ENCODE measurements at regions not wholly inside any gene's neighbourhood (a gene's known extent, or its start where the extent isn't known, plus 50 kb on each side); places are given as distances from the start of the nearest gene placed in this dataset.

- H3K9ac ChIP-seq (ENCODE audit: low read length): no peak overlapping the region
- H3K27ac ChIP-seq (ENCODE audit: low read length in 2 of 2): no peak overlapping the region
- H3K79me2 ChIP-seq (ENCODE audit: control insufficient read depth, insufficient read depth, low read length): no peaks in the 10 kb centered on the region
- peaks cover 0 to 3% (median 0%) of the 10 kb centered on the region in 4 experiments for H3K27me3 ChIP-seq (replicated peaks in 1 of 4; ENCODE audit: control extremely low read depth in 1 of 4, control insufficient read depth in 3 of 4, insufficient read depth in 4 of 4, low read length in 3 of 4)
- Mint-ChIP-seq H3K4me1 (no peaks in the 10 kb centered on the region), H3K27me3 (no peaks in the 10 kb centered on the region), H3K27ac (no peak overlapping the region), H3K4me3 (no peak overlapping the region), H3K9me3 (ENCODE audit: insufficient read depth) (no peaks in the 10 kb centered on the region)
- peaks cover 0 to 7% (median 0%) of the 10 kb centered on the region in 3 donors for H3K9me3 ChIP-seq (ENCODE audit: control extremely low read depth in 1 of 3, control insufficient read depth in 2 of 3, insufficient read depth in 1 of 3, low read length in 2 of 3)
- POLR2A ChIA-PET: no interaction called here
- intact Hi-C loops (cut with micrococcal nuclease): no loop called here
- no peak for DNase-seq
- no peak overlapping the region for H3K4me2 ChIP-seq (replicated peaks; ENCODE audit: low read depth, low read length, poor library complexity, severe bottlenecking)
- no peak overlapping the region for H3K4me3 ChIP-seq (ENCODE audit: control extremely low read depth in 1 of 5, extremely low read depth in 1 of 5, insufficient read depth in 1 of 5, low read depth in 2 of 5, low read length in 4 of 5)
- H3K4me1 ChIP-seq (ENCODE audit: control insufficient read depth in 2 of 2, insufficient read depth in 2 of 2, low read length in 2 of 2): no peaks in the 10 kb centered on the region
- TF ChIP-seq EZH2 (IDR thresholded peaks at IDR 0.05; ENCODE audit: borderline replicate concordance, insufficient read depth, low read depth, low read length, poor library complexity, severe bottlenecking) (no peak), CTCF (IDR thresholded peaks at IDR 0.05) (no peak)
- ATAC-seq (ENCODE audit: low read depth): no peak
- no peaks in the 10 kb centered on the region for H3K36me3 ChIP-seq (replicated peaks in 1 of 2; ENCODE audit: control extremely low read depth in 1 of 2, control insufficient read depth in 1 of 2, extremely low read depth in 1 of 2, insufficient read depth in 2 of 2, low read length in 1 of 2)
- no peaks in the 10 kb centered on the region for H4K20me1 ChIP-seq (ENCODE audit: control insufficient read depth, insufficient read depth, low read length, poor library complexity, severe bottlenecking)
- 95% methylated on average over 10 of the region's 11 CpGs for WGBS (ENCODE audit: insufficient coverage)
- CTCF ChIA-PET: no interaction called here
- no peak overlapping the region for H2AFZ ChIP-seq (ENCODE audit: insufficient read depth, low read depth, low read length, poor library complexity, severe bottlenecking)
Observed at GRCh38 chr7:41054960-41055661, 647.8 kb downstream of the INHBA start.

GRCh38 chr7:41053820-41054219 lies 649.1 kb downstream of the INHBA start:
- Histone ChIP-seq H3K9me3 (ENCODE audit: control extremely low read depth in 1 of 3, control insufficient read depth in 2 of 3, insufficient read depth in 1 of 3, low read length in 2 of 3) (peaks cover 0 to 7% (median 0%) of the 10 kb centered on the region in 3 donors), H3K4me3 (ENCODE audit: control extremely low read depth in 1 of 5, extremely low read depth in 1 of 5, insufficient read depth in 1 of 5, low read depth in 2 of 5, low read length in 4 of 5) (no peak overlapping the region), H3K9ac (ENCODE audit: low read length) (no peak overlapping the region), H3K27me3 (replicated peaks in 1 of 4; ENCODE audit: control extremely low read depth in 1 of 4, control insufficient read depth in 3 of 4, insufficient read depth in 4 of 4, low read length in 3 of 4) (peaks cover 0 to 3% (median 0%) of the 10 kb centered on the region in 4 experiments), H3K36me3 (replicated peaks in 1 of 2; ENCODE audit: control extremely low read depth in 1 of 2, control insufficient read depth in 1 of 2, extremely low read depth in 1 of 2, insufficient read depth in 2 of 2, low read length in 1 of 2) (no peaks in the 10 kb centered on the region), H3K4me2 (replicated peaks; ENCODE audit: low read depth, low read length, poor library complexity, severe bottlenecking) (no peak overlapping the region), H3K27ac (ENCODE audit: low read length in 2 of 2) (no peak overlapping the region), H2AFZ (ENCODE audit: insufficient read depth, low read depth, low read length, poor library complexity, severe bottlenecking) (no peak overlapping the region), H3K79me2 (ENCODE audit: control insufficient read depth, insufficient read depth, low read length) (no peaks in the 10 kb centered on the region), H4K20me1 (ENCODE audit: control insufficient read depth, insufficient read depth, low read length, poor library complexity, severe bottlenecking) (no peaks in the 10 kb centered on the region), H3K4me1 (ENCODE audit: control insufficient read depth in 2 of 2, insufficient read depth in 2 of 2, low read length in 2 of 2) (no peaks in the 10 kb centered on the region)
- H3K27me3 Mint-ChIP-seq: no peaks in the 10 kb centered on the region
- H3K4me3 Mint-ChIP-seq: no peak overlapping the region
- H3K9me3 Mint-ChIP-seq (ENCODE audit: insufficient read depth): no peaks in the 10 kb centered on the region
- ATAC-seq (ENCODE audit: low read depth) (no peak), DNase-seq (no peak)
- H3K27ac Mint-ChIP-seq: no peak overlapping the region
- POLR2A ChIA-PET: no interaction called here
- H3K4me1 Mint-ChIP-seq: no peaks in the 10 kb centered on the region
- CTCF ChIA-PET: no interaction called here
- intact Hi-C loops (cut with micrococcal nuclease): no loop called here
- WGBS (ENCODE audit: insufficient coverage): no CpG with 5 or more reads among the region's 2 CpGs
- TF ChIP-seq CTCF (IDR thresholded peaks at IDR 0.05): no peak
- no peak for TF ChIP-seq EZH2 (IDR thresholded peaks at IDR 0.05; ENCODE audit: borderline replicate concordance, insufficient read depth, low read depth, low read length, poor library complexity, severe bottlenecking)
